DMS 273 (cell line): ENCODE measurements at regions not wholly inside any gene's neighbourhood (a gene's known extent, or its start where the extent isn't known, plus 50 kb on each side); places are given as distances from the start of the nearest gene placed in this dataset.
"Not testable (repeated sequence)": the region's sequence is repeated elsewhere in the genome, so short reads cannot be mapped to it uniquely, and the experiment has no call there.

Experiments
- DNase-seq: peaks from one replicate; lab custom pipeline; 2025; ENCODE audit not compliant: unreplicated experiment; lab: John Stamatoyannopoulos, UW

DNA sequence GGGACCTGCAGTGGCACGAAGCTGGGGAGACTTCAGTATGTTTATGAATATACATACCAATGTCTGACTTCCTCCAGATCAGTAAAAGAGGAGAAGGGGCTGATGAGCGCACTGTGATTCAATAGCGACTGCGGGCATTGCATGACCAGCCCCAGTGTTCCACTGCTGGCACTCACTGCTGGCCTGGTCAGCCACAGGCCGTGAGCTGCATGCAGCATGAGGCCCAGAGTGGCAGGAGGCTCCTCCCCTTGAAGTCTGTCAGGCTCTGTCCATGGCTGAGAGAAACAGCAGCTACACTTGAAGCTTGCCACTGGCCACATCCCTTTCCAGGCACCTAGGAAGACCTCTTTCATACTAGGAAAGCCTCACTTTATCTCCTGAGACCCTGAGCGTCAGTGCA, 265.9 kb upstream of the CDYL start:
- DNase-seq, result no peak

DNA sequence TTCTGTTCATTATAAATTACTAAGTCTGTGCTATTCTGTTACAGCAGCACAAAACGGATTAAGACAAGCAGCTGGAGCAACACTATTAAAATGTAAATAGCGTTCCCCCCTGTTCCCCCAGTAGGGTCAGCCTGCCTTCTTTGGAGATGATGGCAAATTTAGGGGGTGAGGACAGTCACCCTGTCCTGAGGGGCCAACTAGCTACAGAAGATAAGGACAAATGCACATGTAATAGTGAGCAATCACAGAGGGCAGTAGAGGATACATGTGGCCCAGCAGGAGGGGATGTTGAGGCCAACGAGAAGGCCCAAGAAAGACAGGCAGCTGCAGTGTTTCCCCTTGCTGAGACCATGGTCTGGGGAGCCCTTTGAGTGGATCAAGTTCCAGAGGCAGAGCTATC, 266.7 kb upstream of the CDYL start:
- DNase-seq, result no peak

DNA sequence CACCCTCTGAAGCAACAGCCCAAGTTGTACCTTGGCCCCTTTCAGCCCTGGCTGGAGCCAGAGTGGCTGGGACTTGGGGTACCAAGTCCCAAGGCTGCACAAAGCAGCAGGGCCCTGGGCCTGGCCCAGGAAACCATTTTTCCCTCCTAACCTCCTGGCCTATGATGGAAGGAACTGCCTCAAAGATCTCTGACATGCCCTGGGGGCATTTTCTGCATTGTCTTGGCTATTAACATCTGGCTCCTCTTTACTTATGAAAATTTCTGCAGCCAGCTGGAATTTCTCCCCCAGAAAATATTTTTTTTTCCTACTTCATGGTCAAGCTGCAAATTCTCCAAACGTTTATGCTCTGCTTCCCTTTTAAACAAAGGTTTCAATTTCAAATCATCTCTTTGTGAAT, 269.4 kb upstream of the CDYL start:
- DNase-seq, result no peak

DNA sequence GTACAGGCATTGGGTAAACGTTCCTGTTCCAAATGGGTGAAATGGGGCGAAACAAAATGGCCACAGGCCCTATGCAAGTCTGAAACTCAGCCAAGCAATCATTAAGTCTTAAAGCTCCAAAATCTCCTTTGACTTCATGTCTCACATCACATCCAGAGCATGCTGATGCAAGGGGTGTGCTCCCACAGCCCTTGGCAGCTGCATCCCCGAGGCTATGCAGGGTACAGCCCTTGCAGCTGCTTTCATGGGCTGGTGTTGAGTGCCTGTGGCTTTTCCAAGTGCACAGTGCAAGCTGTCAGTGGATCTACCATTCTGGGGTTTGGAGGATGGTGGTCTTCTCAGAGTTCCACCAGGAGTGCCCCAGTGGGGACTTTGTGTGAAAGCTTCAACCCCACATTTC, 270.0 kb upstream of the CDYL start:
- DNase-seq, result no peak

DNA sequence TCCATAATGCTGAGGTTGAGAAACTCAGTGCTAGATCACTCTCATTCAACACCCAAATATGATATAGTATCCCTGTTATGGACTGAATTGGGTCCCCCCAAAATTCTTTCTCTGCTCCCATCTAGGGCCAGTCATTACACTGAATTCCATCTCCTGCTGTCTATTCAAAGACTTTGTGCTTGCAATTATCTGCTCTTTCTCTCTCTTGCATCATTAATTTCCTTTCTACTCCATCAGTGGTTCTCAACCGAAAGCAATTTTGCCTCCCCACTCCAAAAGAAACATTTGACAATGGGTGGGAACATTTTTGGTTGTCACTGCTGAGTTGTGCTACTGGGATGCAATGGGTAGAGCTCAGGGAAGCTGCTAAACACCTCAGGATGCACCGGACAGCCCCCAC, 271.5 kb upstream of the CDYL start:
- no peak for DNase-seq

DNA sequence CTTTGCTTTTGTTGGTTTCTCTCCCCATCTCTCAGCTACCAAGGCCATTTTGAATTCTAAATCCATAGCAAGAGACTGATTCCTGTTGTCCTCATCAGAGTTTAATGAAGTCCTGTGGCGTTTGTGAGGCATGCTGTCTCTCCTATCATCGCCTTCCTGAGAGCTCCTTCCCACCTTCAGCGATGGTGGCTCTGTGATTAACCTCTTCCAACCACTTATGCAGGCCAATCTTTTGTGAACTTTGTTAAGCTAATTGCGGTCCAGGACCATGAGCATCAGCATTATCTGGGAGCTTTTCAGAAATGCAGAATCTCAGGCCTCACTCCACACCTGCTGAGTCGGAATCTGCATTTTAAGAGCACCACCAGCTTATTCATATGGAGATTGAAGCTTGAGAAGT, 272.5 kb upstream of the CDYL start:
- DNase-seq, result no peak

DNA sequence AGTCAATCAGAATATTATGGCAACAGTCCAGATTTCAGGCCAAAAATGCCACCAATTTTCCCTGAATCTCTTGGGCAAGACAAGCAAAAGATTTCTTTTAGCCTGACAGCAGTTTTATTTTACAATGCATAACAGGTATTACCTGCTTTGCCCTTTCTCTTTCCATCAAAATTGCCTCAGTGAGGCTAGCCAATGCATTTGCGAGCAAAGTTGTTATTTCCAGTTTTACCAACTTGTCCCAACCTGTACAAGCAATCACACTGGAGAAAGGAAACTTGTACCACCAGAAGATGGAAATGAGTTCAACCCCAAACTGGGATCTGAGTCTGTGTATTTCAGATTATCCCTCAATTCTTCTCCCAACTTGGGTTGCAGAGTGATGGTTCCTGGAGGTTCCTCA, 279.9 kb upstream of the CDYL start:
- DNase-seq, result no peak

DNA sequence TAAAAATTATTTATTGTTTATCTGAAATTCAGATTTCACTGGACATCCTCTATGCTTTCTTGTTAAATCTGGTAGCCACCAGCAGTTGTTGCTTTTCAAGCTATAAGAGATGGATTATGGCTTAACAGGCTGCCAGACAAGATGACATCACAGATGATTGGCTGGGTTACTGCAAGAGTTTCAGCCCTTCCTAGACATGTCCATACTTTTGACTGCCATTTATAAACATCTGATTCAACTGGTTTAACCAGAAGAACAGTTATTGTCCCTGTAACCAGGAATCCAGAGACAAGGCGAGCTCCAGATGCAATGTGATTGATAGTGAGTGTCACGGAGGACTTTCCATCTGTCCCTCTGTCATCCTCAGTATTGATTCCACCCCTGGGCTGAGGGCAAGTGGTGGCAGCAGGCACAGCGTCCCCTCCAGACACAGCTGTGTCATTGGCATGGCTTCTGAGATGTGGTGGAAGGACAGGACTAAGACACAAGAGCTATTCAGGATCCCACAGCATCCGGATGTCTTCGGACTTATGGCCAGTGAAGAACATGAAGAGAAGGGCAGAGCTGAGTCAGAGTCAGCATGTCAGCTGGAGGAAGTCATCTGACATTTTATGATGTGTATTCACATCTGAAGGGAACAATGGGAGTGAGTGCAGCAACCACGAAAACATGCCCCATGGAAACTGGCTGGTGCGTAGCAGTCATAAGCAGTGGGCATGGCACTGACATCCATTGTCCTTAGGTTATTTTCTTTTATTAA, 284.5 kb upstream of the CDYL start:
- no peak for DNase-seq

DNA sequence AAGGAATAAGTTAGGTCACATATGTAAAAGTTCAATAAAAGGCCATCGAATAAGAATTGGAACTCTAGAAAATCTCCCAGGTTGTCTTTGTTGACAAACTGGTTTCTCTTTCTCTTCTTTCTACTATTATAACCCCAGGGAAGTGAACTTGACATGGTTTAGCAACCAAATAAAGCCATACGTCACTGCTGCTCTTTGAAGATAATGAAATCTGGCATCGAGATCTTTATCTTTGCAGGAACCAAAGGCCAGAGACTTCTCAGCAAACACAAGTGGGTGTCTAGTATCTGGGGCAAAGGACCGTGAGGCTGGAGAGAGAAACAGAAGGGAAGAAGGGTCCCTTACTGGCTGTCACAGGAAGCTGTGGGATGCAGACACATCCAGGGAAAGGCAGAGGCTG, 286.7 kb upstream of the CDYL start:
- DNase-seq, result no peak

DNA sequence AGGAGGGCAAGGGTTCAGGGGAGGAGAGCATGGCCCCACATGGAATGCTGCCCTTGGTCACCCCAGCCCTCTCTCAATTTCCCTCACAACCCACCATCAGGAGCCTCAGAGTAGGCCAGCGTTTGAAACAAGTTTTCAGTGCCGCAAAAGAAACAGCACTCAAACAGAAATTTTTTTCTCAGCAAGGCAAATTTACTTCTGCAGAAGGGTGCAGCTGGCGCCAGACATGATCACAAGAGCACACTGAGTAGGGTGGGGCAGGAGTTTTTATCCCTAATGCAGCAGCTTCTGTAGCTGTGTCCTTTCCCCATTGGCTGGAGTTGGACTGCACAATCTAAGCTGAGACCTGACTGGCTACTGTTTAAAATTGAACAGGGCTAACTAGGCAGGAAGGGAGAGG, 287.8 kb upstream of the CDYL start:
- no peak for DNase-seq

DNA sequence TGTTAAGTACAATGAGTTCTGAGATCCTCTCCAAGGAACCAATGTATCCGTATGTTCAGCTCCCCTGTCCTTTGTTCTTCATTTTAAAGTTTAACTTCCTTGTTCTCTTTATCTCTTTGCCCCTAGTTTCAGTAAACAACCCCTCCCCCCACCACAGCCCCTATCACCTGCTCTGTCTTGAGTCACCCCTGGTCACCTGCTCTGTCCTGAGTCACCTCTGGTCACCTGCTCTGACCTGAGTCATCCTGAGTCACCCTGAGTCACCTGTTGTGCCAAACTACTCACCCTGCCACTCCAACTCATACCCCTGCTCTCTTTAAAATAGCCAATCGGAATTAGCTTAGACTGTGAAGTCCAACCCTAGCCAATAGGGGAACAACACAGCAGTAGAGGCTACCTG, 288.7 kb upstream of the CDYL start:
- no peak for DNase-seq

DNA sequence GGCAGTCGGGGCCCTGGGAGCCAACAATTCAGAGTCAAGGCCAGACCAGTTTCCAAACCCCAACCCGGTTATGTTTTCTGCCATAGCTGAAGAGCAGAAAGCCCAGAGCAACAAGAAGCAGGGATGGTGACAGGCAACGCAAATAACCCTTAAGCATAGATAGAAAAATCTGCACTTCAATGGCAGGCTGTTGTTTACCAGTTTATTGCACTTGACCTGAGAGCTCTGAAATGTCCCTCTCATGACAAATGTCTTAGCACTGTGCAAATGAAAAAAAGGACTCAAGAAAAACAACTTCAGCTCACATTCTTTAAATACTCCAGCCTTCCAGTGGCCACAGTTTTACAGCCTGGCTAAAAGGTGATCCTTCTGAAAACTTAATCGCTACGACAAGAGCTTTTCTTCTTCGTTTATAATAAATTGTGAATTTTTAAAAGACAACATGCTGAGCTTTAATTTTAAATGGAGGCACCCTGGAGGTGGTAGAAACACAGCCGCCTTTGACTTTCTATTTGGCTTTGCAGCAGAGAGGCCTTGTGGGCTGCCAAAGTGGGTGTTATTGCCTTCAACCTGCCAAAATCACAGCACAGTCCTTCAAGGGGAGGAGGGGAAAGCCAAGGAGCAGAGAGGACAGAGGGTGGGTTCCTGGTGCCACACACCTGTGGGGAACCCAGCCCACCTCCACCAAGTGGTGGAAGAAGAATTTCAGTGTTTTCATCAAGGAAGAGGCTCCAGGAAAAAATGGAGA, 289.5 kb upstream of the CDYL start:
- no peak for DNase-seq

DNA sequence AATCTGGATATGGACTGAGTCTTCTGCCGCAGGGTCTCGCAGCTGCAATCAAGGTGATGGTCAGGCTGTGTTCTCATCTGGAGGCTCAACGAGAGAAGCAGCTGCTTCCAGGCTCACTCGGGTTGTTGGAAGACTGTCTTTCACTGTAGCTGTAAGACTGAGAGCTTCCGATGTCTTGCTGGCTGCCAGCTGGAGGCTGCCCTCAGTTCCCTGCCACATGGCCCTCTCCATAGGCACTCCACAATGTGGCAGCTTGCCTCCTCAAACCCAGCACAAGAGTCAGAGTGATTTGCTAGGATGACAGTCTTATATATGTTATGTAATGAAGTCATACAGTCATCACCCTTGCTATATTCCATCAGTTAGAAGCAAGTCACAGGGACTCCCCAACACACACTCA, 290.5 kb upstream of the CDYL start:
- DNase-seq, result no peak

DNA sequence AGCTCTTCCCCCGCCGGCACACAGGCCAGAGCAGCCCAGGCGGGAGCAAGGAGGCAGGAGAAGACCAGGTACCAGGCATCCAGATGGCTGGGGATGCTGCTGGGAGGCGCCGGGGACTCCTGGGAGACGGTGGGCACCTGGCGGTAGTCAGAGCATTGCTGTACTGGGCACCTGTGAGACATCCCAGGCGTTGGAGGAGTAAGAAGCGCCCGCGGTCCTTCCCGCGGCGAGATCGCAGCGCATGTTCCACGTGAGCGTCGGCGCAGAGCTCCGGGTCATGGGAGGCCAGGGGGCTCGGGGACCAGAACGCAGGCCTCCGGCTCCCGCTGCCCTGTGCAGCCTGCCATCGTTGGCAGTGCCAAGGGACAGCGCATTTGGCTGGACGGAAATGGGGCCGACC, 293.7 kb upstream of the CDYL start:
- no peak for DNase-seq

DNA sequence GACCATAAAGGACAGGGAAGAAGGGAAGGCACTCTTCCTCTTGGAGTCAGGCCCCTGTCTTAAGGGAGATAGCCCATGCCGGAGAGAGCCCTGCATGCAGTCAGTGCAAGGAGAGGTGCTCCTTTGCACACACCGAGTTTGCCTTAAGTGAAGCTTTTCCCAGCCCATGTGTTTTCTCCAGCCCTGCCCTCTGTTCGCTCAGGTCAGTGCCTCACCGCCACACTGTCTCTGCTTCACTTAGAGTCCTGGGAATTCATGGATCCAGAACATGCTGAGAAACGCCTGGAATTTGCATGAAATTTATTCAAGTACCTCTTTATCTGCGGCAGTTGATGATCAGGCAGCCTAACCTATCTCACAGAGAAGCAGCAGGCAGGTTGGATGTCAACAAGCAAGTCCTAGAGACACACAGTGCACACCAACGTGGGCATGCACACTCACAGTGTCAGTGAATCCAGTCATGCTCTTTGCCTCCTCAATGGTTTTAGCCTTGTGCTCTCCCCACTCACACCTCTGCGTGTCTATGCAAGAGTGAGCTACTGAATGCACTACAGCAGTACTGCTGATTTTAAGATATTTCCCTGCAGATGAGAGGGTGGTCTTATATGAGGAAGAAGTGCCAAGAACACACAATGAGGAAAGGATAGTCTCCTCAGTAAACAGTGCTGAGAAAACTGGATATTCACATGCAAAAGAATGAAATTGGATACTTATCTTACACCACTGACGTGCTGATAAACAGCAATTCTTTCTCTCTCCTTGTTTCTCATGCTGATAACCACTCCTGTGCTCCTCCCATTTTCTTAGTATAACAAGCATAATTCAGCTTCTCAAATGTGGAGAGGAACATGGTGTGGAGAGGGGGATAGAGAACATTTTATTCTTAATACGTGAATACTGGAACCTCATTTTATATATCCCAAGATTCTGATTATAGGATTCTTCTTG, 295.1 kb upstream of the CDYL start:
- no peak for DNase-seq

DNA sequence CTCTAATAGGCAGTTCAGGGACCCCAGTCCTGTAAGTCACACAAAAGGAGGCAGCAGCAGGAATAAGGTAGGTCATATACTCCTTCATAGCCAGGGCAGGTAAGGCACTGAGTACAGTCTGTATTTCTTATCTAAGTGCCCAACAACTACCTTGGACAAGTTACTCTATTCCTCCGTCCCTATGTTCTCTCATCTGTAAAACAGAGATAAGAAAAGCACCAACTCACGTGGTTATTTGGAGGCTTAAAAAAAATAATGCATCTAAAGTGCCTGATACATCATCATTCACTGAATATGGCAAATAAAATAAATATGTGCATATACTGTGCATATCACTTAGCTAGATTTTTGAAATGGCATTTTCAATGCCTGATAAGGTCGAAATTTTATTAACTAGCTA, 298.1 kb upstream of the CDYL start:
- no peak for DNase-seq

DNA sequence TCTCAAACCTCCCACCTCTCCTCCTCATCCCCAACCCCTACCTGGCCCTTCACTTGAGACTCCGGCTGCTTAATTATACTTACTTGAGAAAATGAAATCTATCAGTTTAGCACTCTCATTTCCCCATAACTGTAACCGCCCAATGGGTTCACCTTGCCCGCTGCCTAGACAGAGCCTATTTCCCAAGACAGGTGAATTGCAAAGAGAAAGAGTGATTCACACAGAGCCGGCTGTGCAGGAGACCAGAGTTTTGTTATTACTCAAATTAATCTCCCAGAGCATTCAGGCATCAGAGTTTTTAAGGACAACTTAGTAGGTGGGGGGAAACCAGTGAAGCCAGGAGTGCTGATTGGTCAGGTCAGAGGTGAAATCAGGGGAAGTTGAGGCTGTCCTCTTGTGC, 301.4 kb upstream of the CDYL start:
- no peak for DNase-seq

DNA sequence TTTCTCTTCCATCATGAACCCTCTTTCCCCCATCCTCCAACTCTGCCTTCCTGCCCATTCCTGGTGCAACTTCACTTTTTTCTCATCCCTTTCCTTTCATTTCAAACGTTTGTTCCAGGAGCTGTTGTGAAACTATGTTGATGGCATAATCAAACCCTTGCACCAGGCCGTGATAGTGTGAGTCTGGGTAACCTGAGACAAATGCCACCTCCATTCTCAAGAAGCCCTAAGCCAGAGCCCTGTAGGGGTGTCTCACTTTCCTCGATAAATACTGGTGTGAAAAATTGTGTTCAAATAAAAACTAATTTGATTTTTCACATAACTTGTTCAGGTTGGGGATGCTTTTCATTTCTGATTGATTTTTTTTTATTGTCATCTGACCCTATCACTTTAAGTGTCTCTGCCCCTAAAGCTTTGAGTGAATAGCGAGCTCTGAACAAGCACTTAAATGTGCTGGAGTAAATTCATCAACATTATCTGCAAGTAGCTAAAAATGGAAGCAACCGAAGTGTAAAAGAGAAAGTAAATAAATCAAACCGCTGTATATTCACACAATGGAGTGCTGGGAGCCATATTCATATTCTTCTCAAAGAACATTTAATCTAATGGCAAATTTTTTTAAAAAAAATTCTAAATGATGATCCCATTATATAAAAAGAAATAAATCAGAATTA, 303.1 kb upstream of the CDYL start:
- DNase-seq, result no peak

DNA sequence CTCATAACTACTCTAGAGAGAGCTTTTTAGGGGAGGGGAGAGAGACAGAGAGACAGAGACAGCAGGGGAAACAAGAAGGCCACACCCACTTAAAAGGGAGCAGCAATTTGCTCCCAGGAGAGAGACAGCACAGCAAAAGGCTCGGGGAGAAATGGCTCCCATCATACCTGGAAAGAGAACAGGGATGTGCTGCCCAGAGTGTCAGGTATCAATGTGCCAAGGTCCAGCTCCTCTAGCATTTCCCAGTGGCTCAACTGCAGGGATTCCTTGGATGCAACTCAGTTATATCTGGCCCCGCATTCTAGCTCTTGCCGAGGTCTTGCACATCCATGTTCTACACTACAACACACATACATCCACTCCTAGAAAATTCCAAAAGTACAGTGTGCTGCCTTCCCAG, 304.0 kb upstream of the CDYL start:
- DNase-seq, result no peak

DNA sequence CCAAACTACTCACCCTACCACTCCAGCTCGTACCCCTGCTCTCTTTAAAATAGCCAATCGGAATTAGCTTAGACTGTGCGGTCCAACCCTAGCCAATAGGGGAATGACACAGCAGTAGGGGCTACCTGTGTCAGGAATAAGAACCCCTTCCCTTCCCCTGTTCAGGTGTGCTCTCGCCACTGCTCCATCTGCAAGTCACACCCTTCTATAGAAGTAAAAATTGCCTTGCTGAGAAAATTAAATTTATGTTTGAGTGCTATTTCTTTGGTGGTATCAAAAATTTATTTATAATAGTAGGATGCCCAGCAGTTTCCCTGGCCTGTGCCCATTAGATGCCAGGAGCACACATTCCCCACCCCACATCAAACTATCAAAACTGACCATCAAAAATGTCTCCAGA, 304.7 kb upstream of the CDYL start:
- DNase-seq, result not testable (repeated sequence)

DNA sequence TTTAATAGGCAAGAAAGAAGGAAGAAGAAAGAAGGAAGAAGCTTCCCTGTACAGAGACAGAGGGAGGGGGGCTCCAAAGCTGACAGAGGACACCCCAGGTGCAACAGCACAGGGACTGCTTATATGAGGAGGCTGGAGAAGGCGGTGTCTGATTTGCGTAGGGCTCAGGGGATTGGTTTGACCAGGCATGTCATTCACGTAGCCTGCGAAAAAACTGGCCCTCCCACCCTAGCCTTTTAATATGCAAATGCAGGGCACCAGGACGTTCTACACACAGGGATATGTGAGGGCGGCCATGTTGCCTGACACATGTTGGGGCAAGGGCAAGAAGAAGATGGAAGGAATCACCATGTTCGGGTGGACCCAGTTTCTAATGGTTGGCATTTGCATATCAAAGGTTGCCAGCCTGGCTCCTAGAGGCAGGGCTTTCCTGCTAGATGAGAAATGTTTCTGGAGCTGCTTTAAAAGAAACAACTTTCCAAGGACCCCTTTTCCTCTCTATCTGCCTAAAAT, 305.4 kb upstream of the CDYL start:
- no peak for DNase-seq
